Activated naive CD4-positive, alpha-beta T cell treated with anti-CD3 and anti-CD28 coated beads for 36 hours (primary cell): ENCODE measurements at regions not wholly inside any gene's neighbourhood (a gene's known extent, or its start where the extent isn't known, plus 50 kb on each side); places are given as distances from the start of the nearest gene placed in this dataset.

Experiments used
- CTCF ChIA-PET: fragments of 350-600 bp; sonication (Branson Sonifier 250); formaldehyde crosslinking; loops from one replicate; lab custom pipeline; 2021; ENCODE audit warnings: antibody characterized with exemption; lab: Charles Lee
- DNase-seq: peaks from one replicate; pipeline ENCODE4 v3.0.0-alpha.2; 2020
- H3K27ac Mint-ChIP-seq: one replicate; pipeline ENCODE4 v1.8.0; 2021; ENCODE audit warnings: mild to moderate bottlenecking, mixed read lengths
- H3K27me3 Mint-ChIP-seq: one replicate; pipeline ENCODE4 v1.8.0; 2021; ENCODE audit warnings: low read depth, mixed read lengths
- H3K36me3 Mint-ChIP-seq: one replicate; pipeline ENCODE4 v1.8.0; 2021; ENCODE audit warnings: low read depth, mixed read lengths
- H3K4me1 Mint-ChIP-seq: one replicate; pipeline ENCODE4 v1.8.0; 2021; ENCODE audit warnings: low read depth, mixed read lengths
- H3K4me3 Mint-ChIP-seq: one replicate; pipeline ENCODE4 v1.8.0; 2021; ENCODE audit warnings: mild to moderate bottlenecking, moderate library complexity, mixed read lengths
- H3K9me3 Mint-ChIP-seq: one replicate; pipeline ENCODE4 v1.8.0; 2021; ENCODE audit warnings: mixed read lengths
- intact Hi-C: fragments of 100-400 bp; cut with micrococcal nuclease; formaldehyde crosslinking; loops from one replicate; pipeline ENCODE4 v1.15.1; 2023

- H3K4me3 Mint-ChIP-seq, result no peak overlapping the region
- intact Hi-C loops, result no loop called here
- peaks cover 11% of the 10 kb centered on the region for H3K4me1 Mint-ChIP-seq
- H3K36me3 Mint-ChIP-seq, result no peaks in the 10 kb centered on the region
- no peak for DNase-seq
- no peaks in the 10 kb centered on the region for H3K9me3 Mint-ChIP-seq
- H3K27me3 Mint-ChIP-seq, result peaks cover 9% of the 10 kb centered on the region
- no peak overlapping the region for H3K27ac Mint-ChIP-seq
- CTCF ChIA-PET, result interaction anchor here (0.6 kb wide), 1 partner anchor 170 kb away, joined by 3 read pairs; the partner anchor contains the start of gene FGGY
Measured at GRCh38 chr1:59126366-59126765, 170.5 kb upstream of the FGGY start.

- Mint-ChIP-seq H3K9me3 (no peaks in the 10 kb centered on the region), H3K4me3 (no peak overlapping the region), H3K27ac (no peak overlapping the region), H3K36me3 (no peaks in the 10 kb centered on the region), H3K27me3 (peaks cover 6% of the 10 kb centered on the region), H3K4me1 (peaks cover 11% of the 10 kb centered on the region)
- CTCF ChIA-PET, result no interaction called here
- intact Hi-C loops, result no loop called here
- no peak for DNase-seq
Measured at GRCh38 chr1:59128239-59128736, 168.6 kb upstream of the FGGY start.

- intact Hi-C loops, result no loop called here
- peaks cover 11% of the 10 kb centered on the region for H3K4me1 Mint-ChIP-seq
- DNase-seq, result no peak
- no peaks in the 10 kb centered on the region for H3K36me3 Mint-ChIP-seq
- H3K27me3 Mint-ChIP-seq, result peaks cover 3% of the 10 kb centered on the region
- no peak overlapping the region for H3K4me3 Mint-ChIP-seq
- no peak overlapping the region for H3K27ac Mint-ChIP-seq
- CTCF ChIA-PET, result interaction anchor here (0.8 kb wide), 1 partner anchor 56 kb away, joined by 3 read pairs; no protein-coding TSS in a partner anchor
- no peaks in the 10 kb centered on the region for H3K9me3 Mint-ChIP-seq
Measured at GRCh38 chr1:59128784-59129227, 168.1 kb upstream of the FGGY start.

GRCh38 chr1:59132295-59132694 is 164.6 kb upstream of the FGGY start:
- Mint-ChIP-seq H3K36me3 (no peaks in the 10 kb centered on the region), H3K27ac (no peak overlapping the region), H3K4me1 (no peaks in the 10 kb centered on the region), H3K27me3 (no peaks in the 10 kb centered on the region), H3K9me3 (no peaks in the 10 kb centered on the region), H3K4me3 (no peak overlapping the region)
- intact Hi-C loops, result no loop called here
- DNase-seq, result no peak
- CTCF ChIA-PET, result no interaction called here

GRCh38 chr1:59133997-59134396 is 162.9 kb upstream of the FGGY start:
- intact Hi-C loops, result no loop called here
- no peak for DNase-seq
- no peaks in the 10 kb centered on the region for H3K27me3 Mint-ChIP-seq
- H3K9me3 Mint-ChIP-seq, result no peaks in the 10 kb centered on the region
- H3K4me1 Mint-ChIP-seq, result peaks cover 2% of the 10 kb centered on the region
- no peak overlapping the region for H3K4me3 Mint-ChIP-seq
- no peaks in the 10 kb centered on the region for H3K36me3 Mint-ChIP-seq
- no peak overlapping the region for H3K27ac Mint-ChIP-seq
- CTCF ChIA-PET, result no interaction called here

- Mint-ChIP-seq H3K9me3 (no peaks in the 10 kb centered on the region), H3K27me3 (no peaks in the 10 kb centered on the region), H3K4me3 (no peak overlapping the region), H3K36me3 (no peaks in the 10 kb centered on the region), H3K27ac (no peak overlapping the region), H3K4me1 (peaks cover 2% of the 10 kb centered on the region)
- CTCF ChIA-PET, result no interaction called here
- no peak for DNase-seq
- intact Hi-C loops, result no loop called here
Measured at GRCh38 chr1:59135761-59136255, 161.1 kb upstream of the FGGY start.

- Mint-ChIP-seq H3K4me1 (peaks cover 2% of the 10 kb centered on the region), H3K27ac (no peak overlapping the region)
- CTCF ChIA-PET, result no interaction called here
Measured at GRCh38 chr1:59136541-59137275, 160.2 kb upstream of the FGGY start.

GRCh38 chr1:59137276-59137615 is 159.6 kb upstream of the FGGY start:
- Mint-ChIP-seq H3K27me3 (no peaks in the 10 kb centered on the region), H3K27ac (no peak overlapping the region), H3K4me1 (peaks cover 2% of the 10 kb centered on the region), H3K9me3 (no peaks in the 10 kb centered on the region), H3K4me3 (no peak overlapping the region), H3K36me3 (no peaks in the 10 kb centered on the region)
- CTCF ChIA-PET, result no interaction called here
- no peak for DNase-seq
- intact Hi-C loops, result no loop called here

More at GRCh38 chr1:59136541-59137275, 160.2 kb upstream of the FGGY start:
- Mint-ChIP-seq H3K36me3 (no peaks in the 10 kb centered on the region), H3K9me3 (no peaks in the 10 kb centered on the region), H3K27me3 (no peaks in the 10 kb centered on the region), H3K4me3 (no peak overlapping the region)
- intact Hi-C loops, result no loop called here
- no peak for DNase-seq

GRCh38 chr1:59137968-59138367 is 158.9 kb upstream of the FGGY start:
- H3K4me1 Mint-ChIP-seq, result peaks cover 10% of the 10 kb centered on the region
- H3K4me3 Mint-ChIP-seq, result no peak overlapping the region
- no peaks in the 10 kb centered on the region for H3K36me3 Mint-ChIP-seq
- CTCF ChIA-PET, result no interaction called here
- intact Hi-C loops, result no loop called here
- H3K27ac Mint-ChIP-seq, result no peak overlapping the region
- H3K9me3 Mint-ChIP-seq, result no peaks in the 10 kb centered on the region
- no peak for DNase-seq
- no peaks in the 10 kb centered on the region for H3K27me3 Mint-ChIP-seq

- Mint-ChIP-seq H3K27ac (no peak overlapping the region), H3K36me3 (no peaks in the 10 kb centered on the region), H3K4me1 (peaks cover 12% of the 10 kb centered on the region), H3K9me3 (no peaks in the 10 kb centered on the region), H3K4me3 (no peak overlapping the region), H3K27me3 (no peaks in the 10 kb centered on the region)
- CTCF ChIA-PET, result no interaction called here
- intact Hi-C loops, result no loop called here
- no peak for DNase-seq
Measured at GRCh38 chr1:59138402-59138801, 158.5 kb upstream of the FGGY start.

- no peak overlapping the region for H3K4me3 Mint-ChIP-seq
- H3K4me1 Mint-ChIP-seq, result peaks cover 12% of the 10 kb centered on the region
- CTCF ChIA-PET, result no interaction called here
- H3K9me3 Mint-ChIP-seq, result no peaks in the 10 kb centered on the region
- no peak for DNase-seq
- H3K27me3 Mint-ChIP-seq, result no peaks in the 10 kb centered on the region
- H3K27ac Mint-ChIP-seq, result no peak overlapping the region
- no peaks in the 10 kb centered on the region for H3K36me3 Mint-ChIP-seq
- intact Hi-C loops, result no loop called here
Measured at GRCh38 chr1:59139396-59139795, 157.5 kb upstream of the FGGY start.

- no peak overlapping the region for H3K27ac Mint-ChIP-seq
- no peaks in the 10 kb centered on the region for H3K36me3 Mint-ChIP-seq
- no peak for DNase-seq
- intact Hi-C loops, result no loop called here
- H3K27me3 Mint-ChIP-seq, result no peaks in the 10 kb centered on the region
- H3K9me3 Mint-ChIP-seq, result no peaks in the 10 kb centered on the region
- H3K4me3 Mint-ChIP-seq, result no peak overlapping the region
- CTCF ChIA-PET, result no interaction called here
- H3K4me1 Mint-ChIP-seq, result peaks cover 14% of the 10 kb centered on the region
Measured at GRCh38 chr1:59141267-59141863, 155.5 kb upstream of the FGGY start.
